IMR-90 (cell line): ENCODE measurements at regions not wholly inside any gene's neighbourhood (a gene's known extent, or its start where the extent isn't known, plus 50 kb on each side); places are given as distances from the start of the nearest gene placed in this dataset.
A peak's percentile ranks its signal among the peaks of the same experiment; 100 is the strongest.

ENCODE experiments used
- ATAC-seq: fragments of 200-7000 bp; cut with Tn5 transposase; 2 replicates; pipeline ENCODE4 v1.9.1; 2020; ENCODE audit warnings: low read depth, mild to moderate bottlenecking, moderate library complexity
- BruUV-seq: library from RNA; stranded (reverse); fragments of 400-500 nt; replicated peaks from 2 replicates; lab custom pipeline; 2021; lab: Mats Ljungman, UMichigan
- CTCF ChIA-PET: fragments of 300-600 bp; formaldehyde crosslinking; extraction: SDS; loops from one replicate; lab custom pipeline; 2021; ENCODE audit warnings: antibody characterized with exemption; lab: Yijun Ruan, JAX
- POLR2A ChIA-PET: fragments of 300-600 bp; sonication (Branson Sonifier 250); formaldehyde crosslinking; loops from one replicate; lab custom pipeline; 2022; ENCODE audit warnings: antibody characterized with exemption; ENCODE audit not compliant: unreplicated experiment; lab: Charles Lee
- DNase-seq: peaks from one replicate; pipeline ENCODE4 v3.0.0; 2013
- H2AFZ ChIP-seq: replicated peaks from 2 replicates; pipeline ENCODE3; 2013; ENCODE audit warnings: low read length, mild to moderate bottlenecking; ENCODE audit not compliant: poor library complexity
- H2AK5ac ChIP-seq: 2 replicates; pipeline ENCODE4 v1.6.1; 2013; ENCODE audit warnings: low read depth, low read length, inconsistent platforms
- H2AK9ac ChIP-seq: replicated peaks from 2 replicates; pipeline ENCODE3; 2013; ENCODE audit warnings: mild to moderate bottlenecking, low read depth, low read length, moderate library complexity; ENCODE audit not compliant: poor library complexity
- H2BK120ac ChIP-seq: 2 replicates; pipeline ENCODE4 v1.6.1; 2013; ENCODE audit warnings: low read depth, low read length, inconsistent platforms
- H2BK15ac ChIP-seq: 3 replicates; pipeline ENCODE4 v1.6.1; 2013; ENCODE audit warnings: low read depth, low read length, inconsistent platforms
- H2BK20ac ChIP-seq: 2 replicates; pipeline ENCODE4 v1.6.1; 2013; ENCODE audit warnings: low read depth, mild to moderate bottlenecking, inconsistent platforms, low read length, moderate library complexity
- H2BK5ac ChIP-seq: 2 replicates; pipeline ENCODE4 v1.6.1; 2013; ENCODE audit warnings: mild to moderate bottlenecking, low read depth, low read length, inconsistent platforms; ENCODE audit not compliant: poor library complexity, severe bottlenecking
- H3K14ac ChIP-seq: replicated peaks from 2 replicates; pipeline ENCODE4 v1.6.1; 2013; ENCODE audit warnings: low read depth, low read length, inconsistent platforms
- H3K18ac ChIP-seq: 2 replicates; pipeline ENCODE4 v1.6.1; 2013; ENCODE audit warnings: low read depth, low read length, control low read depth
- H3K23ac ChIP-seq: 2 replicates; pipeline ENCODE4 v1.6.1; 2013; ENCODE audit warnings: low read depth, low read length, inconsistent platforms
- H3K27ac ChIP-seq: 2 replicates; pipeline ENCODE4 v1.5.1; 2013; ENCODE audit warnings: mild to moderate bottlenecking, control low read depth, low read length; ENCODE audit not compliant: insufficient read depth
- H3K27me3 ChIP-seq: 2 replicates; pipeline ENCODE4 v1.6.1; 2013; ENCODE audit warnings: low read length; ENCODE audit not compliant: control insufficient read depth, insufficient read depth
- H3K36me3 ChIP-seq: 2 replicates; pipeline ENCODE4 v1.6.1; 2013; ENCODE audit warnings: low read length, mixed read lengths; ENCODE audit not compliant: control insufficient read depth, insufficient read depth
- H3K4ac ChIP-seq: 2 replicates; pipeline ENCODE4 v1.6.1; 2013; ENCODE audit warnings: low read depth, low read length, inconsistent platforms
- H3K4me1 ChIP-seq: 2 replicates; pipeline ENCODE4 v1.6.1; 2013; ENCODE audit warnings: low read length, mixed read lengths; ENCODE audit not compliant: control insufficient read depth, insufficient read depth
- H3K4me2 ChIP-seq: 2 replicates; pipeline ENCODE4 v1.6.1; 2013; ENCODE audit warnings: low read depth, mild to moderate bottlenecking, control low read depth, low read length, moderate library complexity
- H3K4me3 ChIP-seq: 2 replicates; pipeline ENCODE4 v1.5.1; 2013; ENCODE audit warnings: low read depth, mild to moderate bottlenecking, control low read depth, low read length, moderate library complexity; ENCODE audit not compliant: insufficient read depth
- H3K56ac ChIP-seq: 2 replicates; pipeline ENCODE4 v1.6.1; 2013; ENCODE audit warnings: low read length, inconsistent platforms; ENCODE audit not compliant: insufficient read depth; ENCODE audit errors: extremely low read depth
- H3K79me1 ChIP-seq, 2 experiments: 2 replicates each; pipeline ENCODE4 v1.6.1; 2013; ENCODE audit warnings: low read length in 2 of 2, inconsistent platforms in 1 of 2, low read depth in 1 of 2
- H3K9ac ChIP-seq: 2 replicates; pipeline ENCODE4 v1.6.1; 2013; ENCODE audit warnings: low read depth, low read length, control low read depth
- H3K9me1 ChIP-seq: 2 replicates; pipeline ENCODE4 v1.6.1; 2013; ENCODE audit warnings: low read length, inconsistent platforms; ENCODE audit not compliant: insufficient read depth
- H3K9me3 ChIP-seq: 2 replicates; pipeline ENCODE4 v1.6.1; 2013; ENCODE audit warnings: low read length; ENCODE audit not compliant: control insufficient read depth, insufficient read depth
- H4K20me1 ChIP-seq: 2 replicates; pipeline ENCODE4 v1.6.1; 2013; ENCODE audit warnings: low read length, inconsistent platforms; ENCODE audit not compliant: insufficient read depth
- H4K5ac ChIP-seq: 2 replicates; pipeline ENCODE4 v1.6.1; 2013; ENCODE audit warnings: mild to moderate bottlenecking, low read depth, low read length, control low read depth
- H4K8ac ChIP-seq, 2 experiments: 2 replicates each; pipeline ENCODE4 v1.6.1; 2013; ENCODE audit warnings: low read depth in 2 of 2, low read length in 2 of 2, control low read depth in 1 of 2, inconsistent platforms in 1 of 2
- H4K91ac ChIP-seq: 2 replicates; pipeline ENCODE4 v1.6.1; 2013; ENCODE audit warnings: low read depth, low read length, inconsistent platforms; ENCODE audit not compliant: insufficient read depth
- CEBPB ChIP-seq: IDR thresholded peaks from 2 replicates; pipeline ENCODE4 v1.6.1; 2012; ENCODE audit warnings: low read depth, low read length, improper control_type of control experiment
- FOS ChIP-seq: fragments of 150-350 bp; IDR thresholded peaks from 2 replicates; pipeline ENCODE4 v1.6.1; 2016; ENCODE audit warnings: low read depth, low read length
- MXI1 ChIP-seq: IDR thresholded peaks from 2 replicates; pipeline ENCODE4 v1.6.1; 2012; ENCODE audit warnings: low read depth, mild to moderate bottlenecking, low read length, moderate library complexity, borderline replicate concordance
- RAD21 ChIP-seq: IDR thresholded peaks from 2 replicates; pipeline ENCODE4 v1.6.1; 2012; ENCODE audit warnings: low read length, improper control_type of control experiment
- RCOR1 ChIP-seq: IDR thresholded peaks from 2 replicates; pipeline ENCODE4 v1.6.1; 2012; ENCODE audit warnings: mild to moderate bottlenecking, low read length, improper control_type of control experiment; ENCODE audit not compliant: insufficient replicate concordance
- WGBS, 2 experiments: methylation state at CpG; one replicate each; pipeline versions ENCODE4 v1.1.5 to v1.1.7; 2013; ENCODE audit warnings: missing lambda C conversion rate in 2 of 2; ENCODE audit not compliant: insufficient read length in 1 of 2; ENCODE audit errors: extremely low coverage in 2 of 2; 5-methylcytosine and 5-hydroxymethylcytosine counted together
- dilution Hi-C: fragments of 300-500 bp; cut with HindIII; formaldehyde crosslinking; loops from one replicate; pipeline ENCODE4 v1.14.3; 2018; ENCODE audit warnings: low sequenced_read_pairs; ENCODE audit not compliant: unreplicated experiment
- in situ Hi-C: fragments of 300-500 bp; cut with MboI; formaldehyde crosslinking; loops from 3 replicates; pipeline ENCODE4 v1.14.3; 2019; ENCODE audit warnings: low sequenced_read_pairs, inconsistent platforms, mixed read lengths
- intact Hi-C: fragments of 100-400 bp; cut with micrococcal nuclease; formaldehyde crosslinking; loops from 2 replicates; pipeline ENCODE4 v1.10.0; 2022

GRCh38 chr2:51350100-51350499 lies 318.2 kb upstream of the NRXN1 start:
- dilution Hi-C loops: no loop called here
- TF ChIP-seq RCOR1: no peak
- TF ChIP-seq RAD21: no peak
- peak; percentile 52 for TF ChIP-seq CEBPB
- no peak for TF ChIP-seq FOS
- no peak for TF ChIP-seq MXI1
- Histone ChIP-seq H2BK5ac (peak overlapping the region; percentile 100), H2AK9ac (no peak overlapping the region), H2BK120ac (no peak overlapping the region), H3K79me1 (no peaks in the 10 kb centered on the region), H3K18ac (no peak overlapping the region), H3K36me3 (no peaks in the 10 kb centered on the region), H3K23ac (no peak overlapping the region), H3K14ac (no peak overlapping the region), H2BK20ac (no peak overlapping the region), H3K9me1 (0 out of 2 replicates have a peak, but pooled peaks cover 2% of the 10 kb centered on the region), H4K20me1 (no peaks in the 10 kb centered on the region), H3K27ac (peak overlapping the region; percentile 100; the same call in 1 of the 2 replicates), H4K8ac (peak overlapping the region; percentile 92 to 97; a peak in 2 of 4 replicates), H3K9me3 (no peaks in the 10 kb centered on the region), H2BK15ac (no peak overlapping the region; the same call in 2 of the 3 replicates), H3K4me3 (no peak overlapping the region), H2AFZ (no peak overlapping the region), H2AK5ac (no peak overlapping the region), H4K5ac (no peak overlapping the region), H3K56ac (no peak overlapping the region), H4K91ac (no peak overlapping the region), H3K4me1 (peaks cover 2% of the 10 kb centered on the region; the same call in 1 of the 2 replicates), H3K27me3 (no peaks in the 10 kb centered on the region), H3K4me2 (no peak overlapping the region), H3K9ac (no peak overlapping the region), H3K4ac (no peak overlapping the region)
- ATAC-seq: peak; percentile 95
- POLR2A ChIA-PET: no interaction called here
- in situ Hi-C loops: no loop called here
- CTCF ChIA-PET: no interaction called here
- intact Hi-C loops: loop anchor here (2.0 kb wide), 1 partner anchor 37 kb away; no protein-coding TSS in a partner anchor
- no CpG with 5 or more reads among the region's 1 CpG for WGBS, 2 experiments
- DNase-seq: peak; percentile 91
- no TSS peak for BruUV-seq
